NCI-H2029 treated with DMSO at 0.1 percent for 48 hours (cell line): ENCODE measurements at regions not wholly inside any gene's neighbourhood (a gene's known extent, or its start where the extent isn't known, plus 50 kb on each side); places are given as distances from the start of the nearest gene placed in this dataset.
A peak's percentile ranks its signal among the peaks of the same experiment; 100 is the strongest.

ENCODE experiments used
- DNase-seq: peaks from one replicate; lab custom pipeline; 2025; lab: John Stamatoyannopoulos, UW

GRCh38 chr10:3295582-3296151, 123.1 kb upstream of the PITRM1 start:
- DNase-seq = no peak

- no peak for DNase-seq
Measured at GRCh38 chr10:3294919-3295581, 122.5 kb upstream of the PITRM1 start.

GRCh38 chr10:3293581-3294431, 121.2 kb upstream of the PITRM1 start:
- peak; percentile 19 for DNase-seq

GRCh38 chr10:3292636-3293035, 120.1 kb upstream of the PITRM1 start:
- DNase-seq = no peak

GRCh38 chr10:3290550-3290949, 118.0 kb upstream of the PITRM1 start:
- no peak for DNase-seq

GRCh38 chr10:3287572-3288445, 115.2 kb upstream of the PITRM1 start:
- peak; percentile 20 for DNase-seq

- DNase-seq = no peak
Measured at GRCh38 chr10:3282674-3283017, 110.1 kb upstream of the PITRM1 start.

- no peak for DNase-seq
Measured at GRCh38 chr10:3281941-3282673, 109.5 kb upstream of the PITRM1 start.

GRCh38 chr10:3278771-3279170, 106.2 kb upstream of the PITRM1 start:
- DNase-seq = no peak

GRCh38 chr10:3277566-3277965, 105.0 kb upstream of the PITRM1 start:
- no peak for DNase-seq

- no peak for DNase-seq
Measured at GRCh38 chr10:3274414-3274813, 101.8 kb upstream of the PITRM1 start.

GRCh38 chr10:3273966-3274365, 101.4 kb upstream of the PITRM1 start:
- DNase-seq = no peak

- DNase-seq = no peak
Measured at GRCh38 chr10:3272300-3272699, 99.7 kb upstream of the PITRM1 start.

- no peak for DNase-seq
Measured at GRCh38 chr10:3271354-3272115, 99.0 kb upstream of the PITRM1 start.

- no peak for DNase-seq
Measured at GRCh38 chr10:3270577-3271316, 98.2 kb upstream of the PITRM1 start.

- no peak for DNase-seq
Measured at GRCh38 chr10:3268025-3268424, 95.4 kb upstream of the PITRM1 start.

- no peak for DNase-seq
Measured at GRCh38 chr10:3265088-3265487, 92.5 kb upstream of the PITRM1 start.

- no peak for DNase-seq
Measured at GRCh38 chr10:3264161-3264761, 91.7 kb upstream of the PITRM1 start.

GRCh38 chr10:3263747-3264146, 91.2 kb upstream of the PITRM1 start:
- no peak for DNase-seq

- no peak for DNase-seq
Measured at GRCh38 chr10:3263082-3263481, 90.5 kb upstream of the PITRM1 start.
